ENCODE measurements at regions not wholly inside any gene's neighbourhood (a gene's known extent, or its start where the extent isn't known, plus 50 kb on each side); places are given as distances from the start of the nearest gene placed in this dataset.
A peak's percentile ranks its signal among the peaks of the same experiment; 100 is the strongest.
"Not testable (repeated sequence)": the region's sequence is repeated elsewhere in the genome, so short reads cannot be mapped to it uniquely, and the experiment has no call there.

GRCh38 chr20:26009402-26010223, 313.0 kb upstream of the ZNF337 start:
- CTCF ChIA-PET; H3K36me3 ChIP-seq (ENCODE audit: control insufficient read depth in 4 of 4, insufficient read depth in 4 of 4, low read length in 3 of 4); H3K9me3 ChIP-seq (ENCODE audit: control extremely low read depth in 1 of 5, control insufficient read depth in 4 of 5, insufficient read depth in 2 of 5, low read depth in 1 of 5, low read length in 4 of 5); H3K4me1 ChIP-seq (ENCODE audit: control extremely low read depth in 1 of 4, control insufficient read depth in 4 of 4, insufficient read depth in 4 of 4, low read length in 3 of 4); H3K27me3 ChIP-seq (replicated peaks in 2 of 5; ENCODE audit: control insufficient read depth in 4 of 5, insufficient read depth in 5 of 5, low read length in 4 of 5): not testable (repeated sequence)
- peak overlapping the region; percentile 32 to 83 (median 73) for H3K4me3 ChIP-seq (ENCODE audit: control insufficient read depth in 1 of 7, extremely low read depth in 1 of 7, insufficient read depth in 4 of 7, low read depth in 2 of 7, low read length in 6 of 7)
- WGBS (ENCODE audit: insufficient coverage): 25% methylated on average over 19 of the region's 39 CpGs
- peak overlapping the region; percentile 82 to 87 for H3K27ac ChIP-seq (ENCODE audit: insufficient read depth in 1 of 2, low read depth in 1 of 2, low read length in 2 of 2, poor library complexity in 1 of 2, severe bottlenecking in 2 of 2)
- DNase-seq: peak; percentile 89 to 91 (median 90)
- POLR2A ChIA-PET: interaction anchor here (0.6 kb wide), 1 partner anchor 790 kb away, joined by 3 read pairs; no protein-coding TSS in a partner anchor

- H3K27me3 ChIP-seq (replicated peaks in 2 of 5; ENCODE audit: control insufficient read depth in 4 of 5, insufficient read depth in 5 of 5, low read length in 4 of 5); H3K36me3 ChIP-seq (ENCODE audit: control insufficient read depth in 4 of 4, insufficient read depth in 4 of 4, low read length in 3 of 4); H3K9me3 ChIP-seq (ENCODE audit: control extremely low read depth in 1 of 5, control insufficient read depth in 4 of 5, insufficient read depth in 2 of 5, low read depth in 1 of 5, low read length in 4 of 5); H3K27ac ChIP-seq (ENCODE audit: insufficient read depth in 1 of 2, low read depth in 1 of 2, low read length in 2 of 2, poor library complexity in 1 of 2, severe bottlenecking in 2 of 2); CTCF ChIA-PET; POLR2A ChIA-PET; H3K4me1 ChIP-seq (ENCODE audit: control extremely low read depth in 1 of 4, control insufficient read depth in 4 of 4, insufficient read depth in 4 of 4, low read length in 3 of 4); DNase-seq; H3K4me3 ChIP-seq (ENCODE audit: control insufficient read depth in 1 of 7, extremely low read depth in 1 of 7, insufficient read depth in 4 of 7, low read depth in 2 of 7, low read length in 6 of 7): not testable (repeated sequence)
- 100% methylated on average over 1 of the region's 9 CpGs for WGBS (ENCODE audit: insufficient coverage)
Measured at GRCh38 chr20:26008026-26008425, 311.4 kb upstream of the ZNF337 start.

- H3K27ac ChIP-seq (ENCODE audit: insufficient read depth in 1 of 2, low read depth in 1 of 2, low read length in 2 of 2, poor library complexity in 1 of 2, severe bottlenecking in 2 of 2); H3K4me1 ChIP-seq (ENCODE audit: control extremely low read depth in 1 of 4, control insufficient read depth in 4 of 4, insufficient read depth in 4 of 4, low read length in 3 of 4); H3K36me3 ChIP-seq (ENCODE audit: control insufficient read depth in 4 of 4, insufficient read depth in 4 of 4, low read length in 3 of 4); POLR2A ChIA-PET; DNase-seq; H3K9me3 ChIP-seq (ENCODE audit: control extremely low read depth in 1 of 5, control insufficient read depth in 4 of 5, insufficient read depth in 2 of 5, low read depth in 1 of 5, low read length in 4 of 5); H3K4me3 ChIP-seq (ENCODE audit: control insufficient read depth in 1 of 7, extremely low read depth in 1 of 7, insufficient read depth in 4 of 7, low read depth in 2 of 7, low read length in 6 of 7); CTCF ChIA-PET; H3K27me3 ChIP-seq (replicated peaks in 2 of 5; ENCODE audit: control insufficient read depth in 4 of 5, insufficient read depth in 5 of 5, low read length in 4 of 5): not testable (repeated sequence)
- WGBS (ENCODE audit: insufficient coverage): 88% methylated on average over 3 of the region's 4 CpGs
Measured at GRCh38 chr20:26006164-26006563, 309.5 kb upstream of the ZNF337 start.

GRCh38 chr20:26003959-26004358, 307.3 kb upstream of the ZNF337 start:
- 92% methylated on average over 2 of the region's 3 CpGs for WGBS (ENCODE audit: insufficient coverage)
- H3K4me1 ChIP-seq (ENCODE audit: control extremely low read depth in 1 of 4, control insufficient read depth in 4 of 4, insufficient read depth in 4 of 4, low read length in 3 of 4); H3K4me3 ChIP-seq (ENCODE audit: control insufficient read depth in 1 of 7, extremely low read depth in 1 of 7, insufficient read depth in 4 of 7, low read depth in 2 of 7, low read length in 6 of 7); H3K27ac ChIP-seq (ENCODE audit: insufficient read depth in 1 of 2, low read depth in 1 of 2, low read length in 2 of 2, poor library complexity in 1 of 2, severe bottlenecking in 2 of 2); H3K9me3 ChIP-seq (ENCODE audit: control extremely low read depth in 1 of 5, control insufficient read depth in 4 of 5, insufficient read depth in 2 of 5, low read depth in 1 of 5, low read length in 4 of 5); DNase-seq; H3K36me3 ChIP-seq (ENCODE audit: control insufficient read depth in 4 of 4, insufficient read depth in 4 of 4, low read length in 3 of 4); CTCF ChIA-PET; H3K27me3 ChIP-seq (replicated peaks in 2 of 5; ENCODE audit: control insufficient read depth in 4 of 5, insufficient read depth in 5 of 5, low read length in 4 of 5): not testable (repeated sequence)
- POLR2A ChIA-PET: interaction anchor here (0.6 kb wide), 1 partner anchor 511 kb away, joined by 3 read pairs; no protein-coding TSS in a partner anchor

- POLR2A ChIA-PET; CTCF ChIA-PET; H3K27me3 ChIP-seq (replicated peaks in 2 of 5; ENCODE audit: control insufficient read depth in 4 of 5, insufficient read depth in 5 of 5, low read length in 4 of 5); H3K4me3 ChIP-seq (ENCODE audit: control insufficient read depth in 1 of 7, extremely low read depth in 1 of 7, insufficient read depth in 4 of 7, low read depth in 2 of 7, low read length in 6 of 7); H3K36me3 ChIP-seq (ENCODE audit: control insufficient read depth in 4 of 4, insufficient read depth in 4 of 4, low read length in 3 of 4); H3K27ac ChIP-seq (ENCODE audit: insufficient read depth in 1 of 2, low read depth in 1 of 2, low read length in 2 of 2, poor library complexity in 1 of 2, severe bottlenecking in 2 of 2); H3K9me3 ChIP-seq (ENCODE audit: control extremely low read depth in 1 of 5, control insufficient read depth in 4 of 5, insufficient read depth in 2 of 5, low read depth in 1 of 5, low read length in 4 of 5); H3K4me1 ChIP-seq (ENCODE audit: control extremely low read depth in 1 of 4, control insufficient read depth in 4 of 4, insufficient read depth in 4 of 4, low read length in 3 of 4); DNase-seq: not testable (repeated sequence)
- WGBS (ENCODE audit: insufficient coverage): 87% methylated on average over 13 of the region's 16 CpGs
Measured at GRCh38 chr20:25997367-25998038, 300.9 kb upstream of the ZNF337 start.

GRCh38 chr20:25992146-25992545, 295.5 kb upstream of the ZNF337 start:
- no peak for DNase-seq
- Histone ChIP-seq H3K9me3 (ENCODE audit: control extremely low read depth in 1 of 5, control insufficient read depth in 4 of 5, insufficient read depth in 2 of 5, low read depth in 1 of 5, low read length in 4 of 5) (no peaks in the 10 kb centered on the region), H3K4me1 (ENCODE audit: control extremely low read depth in 1 of 4, control insufficient read depth in 4 of 4, insufficient read depth in 4 of 4, low read length in 3 of 4) (no peaks in the 10 kb centered on the region), H3K4me3 (ENCODE audit: control insufficient read depth in 1 of 7, extremely low read depth in 1 of 7, insufficient read depth in 4 of 7, low read depth in 2 of 7, low read length in 6 of 7) (no peak overlapping the region), H3K36me3 (ENCODE audit: control insufficient read depth in 4 of 4, insufficient read depth in 4 of 4, low read length in 3 of 4) (no peaks in the 10 kb centered on the region), H3K27me3 (replicated peaks in 2 of 5; ENCODE audit: control insufficient read depth in 4 of 5, insufficient read depth in 5 of 5, low read length in 4 of 5) (no peaks in the 10 kb centered on the region), H3K27ac (ENCODE audit: insufficient read depth in 1 of 2, low read depth in 1 of 2, low read length in 2 of 2, poor library complexity in 1 of 2, severe bottlenecking in 2 of 2) (no peak overlapping the region)
- 96% methylated on average over 11 of the region's 16 CpGs for WGBS (ENCODE audit: insufficient coverage)
- ChIA-PET CTCF (no interaction called here), POLR2A (no interaction called here)

- 98% methylated on average over 15 of the region's 16 CpGs for WGBS (ENCODE audit: insufficient coverage)
- no peak for DNase-seq
- CTCF ChIA-PET: no interaction called here
- Histone ChIP-seq H3K4me1 (ENCODE audit: control extremely low read depth in 1 of 4, control insufficient read depth in 4 of 4, insufficient read depth in 4 of 4, low read length in 3 of 4) (peaks cover 0 to 2% (median 0%) of the 10 kb centered on the region in 4 experiments), H3K4me3 (ENCODE audit: control insufficient read depth in 1 of 7, extremely low read depth in 1 of 7, insufficient read depth in 4 of 7, low read depth in 2 of 7, low read length in 6 of 7) (no peak overlapping the region), H3K27me3 (replicated peaks in 2 of 5; ENCODE audit: control insufficient read depth in 4 of 5, insufficient read depth in 5 of 5, low read length in 4 of 5) (peaks cover 0 to 3% (median 0%) of the 10 kb centered on the region in 5 experiments), H3K27ac (ENCODE audit: insufficient read depth in 1 of 2, low read depth in 1 of 2, low read length in 2 of 2, poor library complexity in 1 of 2, severe bottlenecking in 2 of 2) (no peak overlapping the region), H3K36me3 (ENCODE audit: control insufficient read depth in 4 of 4, insufficient read depth in 4 of 4, low read length in 3 of 4) (no peaks in the 10 kb centered on the region), H3K9me3 (ENCODE audit: control extremely low read depth in 1 of 5, control insufficient read depth in 4 of 5, insufficient read depth in 2 of 5, low read depth in 1 of 5, low read length in 4 of 5) (no peaks in the 10 kb centered on the region)
- POLR2A ChIA-PET: no interaction called here
Measured at GRCh38 chr20:25991756-25992130, 295.1 kb upstream of the ZNF337 start.

All from common myeloid progenitor, CD34-positive (primary cell).